GM21717 (cell line): ENCODE measurements at regions not wholly inside any gene's neighbourhood (a gene's known extent, or its start where the extent isn't known, plus 50 kb on each side); places are given as distances from the start of the nearest gene placed in this dataset.
"Not testable (repeated sequence)": the region's sequence is repeated elsewhere in the genome, so short reads cannot be mapped to it uniquely, and the experiment has no call there.

Experiments
- ATAC-seq: cut with Tn5 transposase; IDR thresholded peaks from one replicate; pipeline ENCODE4 v1.9.1; 2021; ENCODE audit warnings: mild to moderate bottlenecking, moderate library complexity; ENCODE audit not compliant: unreplicated experiment

GRCh38 chr10:64174666-64175255, 653.6 kb downstream of the REEP3 start:
- no peak for ATAC-seq

- no peak for ATAC-seq
Observed at GRCh38 chr10:64175271-64175962, 654.2 kb downstream of the REEP3 start.

GRCh38 chr10:64182671-64183070, 661.5 kb downstream of the REEP3 start:
- no peak for ATAC-seq

GRCh38 chr10:64191286-64191685, 670.1 kb downstream of the REEP3 start:
- no peak for ATAC-seq

- ATAC-seq = no peak
Observed at GRCh38 chr10:64196638-64197315, 675.6 kb downstream of the REEP3 start.

- no peak for ATAC-seq
Observed at GRCh38 chr10:64201936-64202335, 680.7 kb downstream of the REEP3 start.

- not testable (repeated sequence) for ATAC-seq
Observed at GRCh38 chr10:64204504-64204903, 683.3 kb downstream of the REEP3 start.

- ATAC-seq = no peak
Observed at GRCh38 chr10:64206409-64206808, 685.2 kb downstream of the REEP3 start.

GRCh38 chr10:64209561-64209960, 688.4 kb downstream of the REEP3 start:
- no peak for ATAC-seq

- ATAC-seq = no peak
Observed at GRCh38 chr10:64210211-64210610, 689.0 kb downstream of the REEP3 start.

- no peak for ATAC-seq
Observed at GRCh38 chr10:64211466-64211865, 690.3 kb downstream of the REEP3 start.

- no peak for ATAC-seq
Observed at GRCh38 chr10:64215088-64215487, 693.9 kb downstream of the REEP3 start.

GRCh38 chr10:64219271-64220025, 698.2 kb downstream of the REEP3 start:
- ATAC-seq = no peak

- no peak for ATAC-seq
Observed at GRCh38 chr10:64234489-64234888, 713.3 kb downstream of the REEP3 start.

GRCh38 chr10:64257704-64258103, 736.5 kb downstream of the REEP3 start:
- no peak for ATAC-seq

- ATAC-seq = peak; percentile 90
Observed at GRCh38 chr10:64261092-64261491, 739.9 kb downstream of the REEP3 start.

- no peak for ATAC-seq
Observed at GRCh38 chr10:64261676-64262075, 740.5 kb downstream of the REEP3 start.

- ATAC-seq = no peak
Observed at GRCh38 chr10:64265961-64266360, 744.8 kb downstream of the REEP3 start.

- no peak for ATAC-seq
Observed at GRCh38 chr10:64271508-64271907, 750.3 kb downstream of the REEP3 start.

- no peak for ATAC-seq
Observed at GRCh38 chr10:64271983-64272382, 750.8 kb downstream of the REEP3 start.

GRCh38 chr10:64275001-64275400, 753.8 kb downstream of the REEP3 start:
- ATAC-seq = no peak
